CD1c-positive myeloid dendritic cell (primary cell): ENCODE measurements at regions not wholly inside any gene's neighbourhood (a gene's known extent, or its start where the extent isn't known, plus 50 kb on each side); places are given as distances from the start of the nearest gene placed in this dataset.

ENCODE experiments used
- DNase-seq: peaks from one replicate; pipeline ENCODE4 v3.0.0-alpha.2; 2016; ENCODE audit errors: extremely low spot score

- no peak for DNase-seq
These were observed 131.3 kb downstream of the INHBB start for GRCh38 chr2:120477198-120477597.

DNA sequence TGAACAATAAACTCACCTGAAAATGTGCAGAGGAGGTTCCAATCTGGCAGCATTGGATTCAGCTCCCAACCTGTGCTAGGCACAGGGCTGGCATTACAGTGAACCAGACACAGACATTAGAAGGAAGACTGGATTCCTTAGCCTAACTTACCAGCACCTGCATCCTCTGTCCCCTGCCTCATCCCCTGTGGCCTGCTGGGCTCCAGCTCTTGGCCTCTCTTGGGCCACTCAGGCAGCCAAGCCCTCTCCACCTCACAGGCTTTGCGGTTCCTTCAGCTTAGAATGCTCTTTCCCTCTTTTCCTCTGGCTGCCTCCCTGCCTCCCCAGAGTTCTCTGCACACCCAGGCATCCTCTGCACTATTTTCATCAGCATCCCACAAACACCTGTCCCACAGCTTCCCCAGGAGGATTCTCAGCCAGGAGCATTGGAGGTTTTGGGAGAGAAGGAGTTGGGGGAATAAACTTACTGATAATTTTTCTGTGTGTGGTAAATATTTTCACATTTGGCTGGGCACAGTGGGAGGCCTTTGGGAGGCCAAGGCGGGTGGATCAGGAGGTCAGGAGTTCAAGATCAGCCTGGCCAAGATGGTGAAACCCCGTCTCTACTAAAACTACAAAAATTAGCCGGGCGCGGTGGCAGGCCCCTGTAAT lies 132.0 kb downstream of the INHBB start:
- no peak for DNase-seq

GRCh38 chr2:120480346-120480902 lies 134.5 kb downstream of the INHBB start:
- DNase-seq = no peak

DNA sequence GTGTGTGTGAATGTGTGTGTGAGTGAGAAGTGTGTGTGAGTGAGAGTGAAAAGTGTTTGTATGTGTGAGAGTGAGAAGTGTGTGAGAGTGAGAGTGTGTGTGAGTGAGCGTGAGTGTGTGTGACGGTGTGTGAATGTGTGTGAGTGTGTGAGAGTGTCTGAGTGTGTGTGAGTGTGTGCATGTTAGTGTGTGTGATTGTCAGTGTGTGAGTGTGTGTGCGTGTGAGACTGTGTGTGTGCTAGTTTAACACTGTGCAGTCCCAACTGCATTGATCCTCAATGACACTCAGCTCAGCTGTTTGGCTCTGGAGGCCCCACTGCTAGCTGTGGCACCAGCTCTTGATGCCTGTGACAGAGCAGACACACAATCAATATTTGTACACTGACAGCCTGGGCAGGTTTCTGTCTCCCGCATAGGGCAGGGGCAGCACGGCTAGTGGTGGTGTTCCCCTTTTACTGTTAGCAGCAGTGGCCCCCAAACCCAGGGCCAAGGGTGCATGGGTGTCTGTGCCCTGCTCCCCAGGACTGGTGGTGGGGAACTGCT lies 135.0 kb downstream of the INHBB start:
- no peak for DNase-seq

DNA sequence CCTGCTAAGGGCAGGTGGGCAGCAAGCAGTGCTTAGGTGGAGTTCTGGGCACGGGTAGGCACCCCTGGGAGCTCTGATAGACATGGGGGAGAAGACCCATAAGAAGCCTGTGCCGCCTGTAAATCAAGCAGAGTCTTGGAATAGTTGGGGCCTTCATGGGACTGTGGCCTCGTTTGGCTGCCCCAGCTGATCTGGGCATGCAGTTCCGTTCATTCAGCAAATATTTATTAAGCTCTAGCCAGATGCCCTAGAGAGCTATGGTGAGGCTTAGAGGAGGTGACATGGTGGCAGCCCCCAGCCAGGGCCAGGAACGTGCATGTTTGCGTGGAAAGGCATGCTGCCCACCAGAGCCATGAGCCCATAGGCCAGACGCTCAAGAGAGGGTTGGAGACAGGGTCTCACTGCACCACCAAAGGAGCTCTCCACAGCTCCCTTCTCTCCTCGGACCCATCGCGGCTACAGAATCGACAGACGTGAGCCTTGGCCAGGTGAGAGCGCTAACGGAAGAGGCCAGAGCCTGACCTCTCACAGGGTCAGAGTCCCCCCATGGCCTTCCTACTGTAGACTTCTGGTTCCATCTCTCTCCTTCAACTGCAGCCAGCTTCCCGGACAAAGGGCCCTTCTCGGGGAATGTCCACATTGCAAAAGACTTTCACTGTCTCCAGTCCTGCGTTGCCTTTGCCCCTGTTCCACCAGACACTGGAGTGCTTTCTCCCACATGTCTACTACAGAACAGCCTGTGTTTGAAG lies 135.7 kb downstream of the INHBB start:
- DNase-seq = no peak

DNA sequence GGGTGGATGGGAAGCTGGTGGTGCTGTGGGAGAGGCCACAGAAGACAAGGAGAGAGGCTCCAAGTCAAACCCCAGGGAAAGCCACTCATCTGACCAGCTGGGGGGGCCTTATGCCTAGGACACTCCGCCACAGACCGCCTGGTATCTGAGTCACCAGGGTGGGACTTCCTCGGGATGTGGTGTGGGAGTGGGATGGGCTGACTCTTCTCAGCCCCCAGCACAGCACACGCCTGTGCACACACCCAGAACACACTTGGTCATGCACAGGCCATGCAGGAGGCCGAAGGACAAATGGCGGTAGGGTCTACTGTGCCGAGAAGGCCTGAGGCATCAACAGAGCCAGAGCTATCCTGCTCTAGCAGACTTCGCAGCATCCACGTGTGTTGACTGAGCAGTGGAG lies 136.4 kb downstream of the INHBB start:
- DNase-seq = no peak

- no peak for DNase-seq
These were observed 137.4 kb downstream of the INHBB start for GRCh38 chr2:120483355-120483754.

- no peak for DNase-seq
These were observed 139.2 kb downstream of the INHBB start for GRCh38 chr2:120485096-120485495.

- DNase-seq = no peak
These were observed 140.5 kb downstream of the INHBB start for GRCh38 chr2:120486441-120486840.

DNA sequence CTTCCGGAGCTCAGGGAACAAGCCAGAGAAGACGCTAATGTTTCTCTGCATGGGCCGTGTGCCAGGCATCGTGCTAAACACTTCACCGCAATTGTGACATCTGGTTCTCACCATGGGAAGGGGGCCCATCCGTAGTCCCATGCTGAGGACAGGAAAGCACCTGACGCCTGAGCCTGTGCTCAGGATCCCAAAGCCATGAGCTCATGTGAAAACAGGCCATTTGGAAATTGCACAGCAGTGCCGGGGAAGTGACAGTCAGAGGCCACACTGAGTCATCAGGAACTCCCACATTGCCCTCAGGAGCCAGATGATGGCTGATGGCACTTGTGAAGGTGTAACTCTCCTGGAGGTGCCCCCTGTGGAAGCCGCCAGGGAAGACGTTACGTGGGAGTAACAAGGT lies 141.0 kb downstream of the INHBB start:
- no peak for DNase-seq

DNA sequence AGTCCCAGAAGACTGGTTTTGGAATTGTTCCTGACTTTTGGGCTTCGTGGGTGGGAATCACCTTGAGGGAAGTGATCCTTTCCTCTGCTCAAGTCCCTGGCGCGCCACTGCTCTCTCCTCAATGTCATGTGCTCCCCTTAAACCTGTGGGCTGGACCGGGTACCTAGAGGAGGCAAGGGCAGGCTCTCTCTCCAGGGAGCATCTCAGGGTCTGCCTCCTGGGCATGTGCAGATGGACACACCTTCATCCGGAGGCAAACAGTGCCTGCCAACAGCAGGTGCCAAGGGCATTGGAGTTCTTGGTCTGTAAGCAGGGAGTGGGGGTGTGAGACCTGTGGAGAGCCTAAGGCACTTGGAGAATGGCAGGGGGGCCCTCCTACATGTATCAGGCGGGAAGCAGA lies 142.6 kb downstream of the INHBB start:
- DNase-seq = no peak

GRCh38 chr2:120489023-120489422 lies 143.1 kb downstream of the INHBB start:
- DNase-seq = no peak

- DNase-seq = no peak
These were observed 144.3 kb downstream of the INHBB start for GRCh38 chr2:120490091-120490798.

DNA sequence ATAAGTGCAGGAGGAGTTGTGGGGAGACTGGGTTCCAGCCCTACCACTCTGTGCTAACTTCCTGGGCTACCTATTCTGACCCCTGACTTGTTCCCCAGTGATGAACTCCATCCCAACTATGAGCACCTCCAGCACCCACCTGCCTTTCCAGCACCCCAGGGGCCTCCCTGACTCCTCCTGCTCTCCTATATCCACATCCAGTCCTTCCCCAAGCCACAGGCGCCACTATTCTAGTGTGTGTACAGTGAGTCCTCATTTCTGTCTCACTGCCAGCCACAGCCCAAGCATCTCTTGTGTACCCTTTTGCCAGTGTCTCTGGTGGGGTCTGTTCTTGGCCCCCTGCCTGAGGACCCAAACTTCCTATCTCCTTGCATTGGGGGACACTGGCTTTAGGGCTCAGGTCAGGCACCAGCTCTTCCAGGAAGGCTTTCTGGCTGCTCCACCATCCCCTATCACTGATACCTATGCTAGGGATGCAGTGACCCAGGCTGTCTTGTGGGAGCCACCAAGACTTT lies 145.2 kb downstream of the INHBB start:
- no peak for DNase-seq

- DNase-seq = no peak
These were observed 147.3 kb downstream of the INHBB start for GRCh38 chr2:120493231-120493630.

DNA sequence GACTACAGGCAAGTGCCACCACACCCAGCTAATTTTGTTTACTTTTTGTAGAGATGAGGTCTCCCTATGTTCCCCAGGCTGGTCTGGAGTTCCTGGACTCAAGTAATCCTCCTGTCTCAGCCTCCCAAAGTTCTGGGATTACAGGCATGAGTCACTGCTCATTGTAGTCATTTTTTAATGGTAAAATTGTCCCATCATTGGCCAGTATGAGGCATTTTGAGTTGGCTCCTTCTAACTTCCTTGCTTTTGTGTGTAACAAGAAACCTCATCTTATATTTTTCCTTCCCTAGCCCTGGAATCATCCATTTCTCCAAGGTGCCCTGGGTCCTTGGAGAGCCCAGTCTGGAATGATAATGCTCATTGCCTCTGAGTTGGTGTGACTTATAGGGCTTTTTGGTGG lies 148.5 kb downstream of the INHBB start:
- DNase-seq = no peak

DNA sequence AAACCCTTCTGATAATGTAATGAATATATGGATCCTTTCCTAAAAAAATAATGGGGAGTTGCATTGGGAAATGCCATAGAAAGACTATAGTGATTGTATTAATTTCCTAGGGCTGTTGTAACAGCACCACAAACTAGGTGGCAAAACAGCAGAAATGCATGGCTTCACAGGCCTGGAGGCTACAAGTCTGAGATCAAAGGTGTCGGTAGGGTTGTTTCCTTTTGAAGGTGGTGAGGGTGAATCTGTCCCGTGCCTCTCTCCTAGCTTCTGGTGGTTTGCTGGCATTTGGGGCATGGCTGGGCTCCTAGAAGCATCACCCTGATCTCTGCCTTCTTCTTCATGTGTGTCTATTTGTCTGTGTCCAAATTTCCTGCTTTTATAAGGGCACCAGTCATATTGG lies 149.7 kb downstream of the INHBB start:
- DNase-seq = no peak

- no peak for DNase-seq
These were observed 150.3 kb downstream of the INHBB start for GRCh38 chr2:120496235-120496634.

DNA sequence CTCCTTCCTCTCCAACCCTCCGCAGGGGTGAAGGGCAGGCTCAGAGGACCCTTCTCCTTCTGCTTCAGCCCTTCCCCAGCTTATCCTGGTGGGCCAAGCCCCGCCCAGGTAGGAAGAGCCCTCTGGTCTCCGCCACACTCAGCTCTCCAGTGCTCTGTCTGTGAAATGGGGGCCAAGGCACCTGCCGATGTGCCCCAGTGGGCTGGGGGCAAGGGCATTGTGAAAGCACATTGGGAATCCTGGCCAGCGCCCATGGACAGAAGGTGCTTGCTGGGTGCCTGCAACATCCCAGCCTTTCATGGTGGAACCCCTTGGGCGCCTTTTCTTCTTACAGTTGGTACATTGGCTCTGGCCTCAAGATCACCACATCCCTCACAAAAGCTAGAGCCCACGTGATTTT lies 150.8 kb downstream of the INHBB start:
- no peak for DNase-seq

- DNase-seq = no peak
These were observed 151.5 kb downstream of the INHBB start for GRCh38 chr2:120497261-120497977.

DNA sequence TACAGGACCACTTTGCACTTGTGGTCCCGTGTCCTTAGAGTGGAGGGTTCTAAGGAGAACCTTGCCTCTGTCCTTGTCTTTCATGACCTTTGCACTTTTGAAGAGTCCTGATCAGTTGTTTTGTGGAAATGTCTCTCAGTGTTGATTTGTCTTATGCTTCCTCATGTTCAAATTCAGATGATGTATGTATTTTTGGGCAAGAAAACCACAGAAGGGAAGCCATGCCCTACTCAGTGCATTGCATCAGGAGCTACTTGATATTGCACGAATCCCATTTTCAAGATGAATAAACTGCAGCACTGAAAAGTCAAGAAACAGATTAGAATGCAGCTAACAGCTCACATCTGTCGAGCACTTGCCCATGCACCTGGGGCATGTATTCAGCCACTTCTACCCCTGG lies 152.2 kb downstream of the INHBB start:
- DNase-seq = no peak
